Right atrium auricular region (tissue), 2 donors: ENCODE measurements at regions not wholly inside any gene's neighbourhood (a gene's known extent, or its start where the extent isn't known, plus 50 kb on each side); places are given as distances from the start of the nearest gene placed in this dataset.

Experiments used
- DNase-seq: peaks from one replicate; pipeline ENCODE4 v3.0.0-alpha.2; 2019; ENCODE audit warnings: low spot score
- H3K27ac ChIP-seq, 2 donors: fragments of 200-600 bp; sonication (generic); 1 replicate in 1 of 2; 2 replicates in 1 of 2; pipeline ENCODE4 v1.5.1; 2016 to 2019
- H3K27me3 ChIP-seq, 2 donors: fragments of 200-600 bp; sonication (generic); one replicate each; pipeline versions ENCODE4 v1.5.1 to v1.6.0; 2017 to 2019
- H3K36me3 ChIP-seq: fragments of 200-600 bp; sonication (generic); one replicate; pipeline ENCODE4 v1.5.1; 2016
- H3K4me1 ChIP-seq, 2 donors: fragments of 200-600 bp; sonication (generic); one replicate each; pipeline versions ENCODE4 v1.5.1 to v1.6.0; 2017 to 2019
- H3K4me3 ChIP-seq, 2 donors: fragments of 200-600 bp; sonication (generic); 1 replicate in 1 of 2; 2 replicates in 1 of 2; pipeline ENCODE4 v1.5.1; 2017 to 2019; ENCODE audit warnings: mild to moderate bottlenecking in 1 of 2, moderate library complexity in 1 of 2
- H3K9me3 ChIP-seq, 2 donors: fragments of 200-600 bp; sonication (generic); one replicate each; pipeline ENCODE4 v1.5.1; 2019
- TF ChIP-seq, protein P1 (sequence below), 2 donors: fragments of 200-600 bp; sonication (generic); IDR thresholded peaks; one replicate each; pipeline ENCODE4 v1.5.1; 2019; ENCODE audit warnings: antibody characterized with exemption in 2 of 2

DNA sequence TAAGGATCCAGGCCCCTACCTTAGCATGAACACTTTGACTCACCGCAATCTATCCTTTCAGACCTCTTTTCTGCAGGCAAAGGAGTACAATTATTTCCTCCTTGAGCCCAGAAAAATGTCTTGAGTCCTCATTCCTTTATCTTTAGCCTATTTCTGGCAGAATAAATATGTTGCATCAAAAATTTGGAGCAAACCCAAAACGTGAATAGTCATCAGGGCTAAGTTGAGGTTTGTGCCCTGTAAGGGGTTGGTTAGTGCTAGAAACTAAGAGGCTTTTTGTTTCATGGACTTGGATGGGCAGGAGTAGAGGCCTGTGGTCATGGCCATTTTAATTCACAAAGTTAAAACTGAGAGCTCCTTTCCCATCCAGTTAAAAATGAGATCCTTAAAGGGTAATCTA lies 460.3 kb downstream of the GBA3 start:
- TF ChIP-seq, protein P1, sequence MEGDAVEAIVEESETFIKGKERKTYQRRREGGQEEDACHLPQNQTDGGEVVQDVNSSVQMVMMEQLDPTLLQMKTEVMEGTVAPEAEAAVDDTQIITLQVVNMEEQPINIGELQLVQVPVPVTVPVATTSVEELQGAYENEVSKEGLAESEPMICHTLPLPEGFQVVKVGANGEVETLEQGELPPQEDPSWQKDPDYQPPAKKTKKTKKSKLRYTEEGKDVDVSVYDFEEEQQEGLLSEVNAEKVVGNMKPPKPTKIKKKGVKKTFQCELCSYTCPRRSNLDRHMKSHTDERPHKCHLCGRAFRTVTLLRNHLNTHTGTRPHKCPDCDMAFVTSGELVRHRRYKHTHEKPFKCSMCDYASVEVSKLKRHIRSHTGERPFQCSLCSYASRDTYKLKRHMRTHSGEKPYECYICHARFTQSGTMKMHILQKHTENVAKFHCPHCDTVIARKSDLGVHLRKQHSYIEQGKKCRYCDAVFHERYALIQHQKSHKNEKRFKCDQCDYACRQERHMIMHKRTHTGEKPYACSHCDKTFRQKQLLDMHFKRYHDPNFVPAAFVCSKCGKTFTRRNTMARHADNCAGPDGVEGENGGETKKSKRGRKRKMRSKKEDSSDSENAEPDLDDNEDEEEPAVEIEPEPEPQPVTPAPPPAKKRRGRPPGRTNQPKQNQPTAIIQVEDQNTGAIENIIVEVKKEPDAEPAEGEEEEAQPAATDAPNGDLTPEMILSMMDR (IDR thresholded peaks at IDR 0.05) = no peak
- no peak overlapping the region for H3K27ac ChIP-seq
- no peaks in the 10 kb centered on the region for H3K27me3 ChIP-seq
- no peaks in the 10 kb centered on the region for H3K9me3 ChIP-seq
- no peaks in the 10 kb centered on the region for H3K4me1 ChIP-seq
- no peak for DNase-seq
- H3K36me3 ChIP-seq = no peaks in the 10 kb centered on the region
- H3K4me3 ChIP-seq = no peak overlapping the region

- H3K4me1 ChIP-seq = no peaks in the 10 kb centered on the region
These were observed 457.1 kb downstream of the GBA3 start for GRCh38 chr4:23149815-23150214.

DNA sequence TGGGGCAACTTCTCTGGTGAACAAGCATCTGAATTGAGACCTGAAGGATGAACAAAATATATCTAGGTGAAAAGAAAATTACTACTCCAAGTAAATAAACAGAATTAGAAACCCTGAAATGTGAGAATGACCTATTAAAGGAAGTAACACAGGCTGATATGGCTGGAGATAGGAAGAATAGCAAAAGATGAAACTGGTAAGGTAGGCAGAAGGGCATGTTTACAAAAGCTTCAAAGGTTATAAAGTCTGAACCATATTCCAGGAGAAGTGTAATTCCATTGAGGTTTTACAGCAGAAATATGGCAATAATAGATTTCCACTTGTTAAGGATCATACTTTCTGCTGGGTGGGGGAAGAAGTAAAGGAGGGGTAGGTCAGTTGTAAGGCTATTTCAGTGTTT lies 452.0 kb downstream of the GBA3 start:
- no peaks in the 10 kb centered on the region for H3K27me3 ChIP-seq
- no peaks in the 10 kb centered on the region for H3K36me3 ChIP-seq
- H3K9me3 ChIP-seq = peaks cover 0 to 5% of the 10 kb centered on the region in 2 donors
- DNase-seq = no peak
- no peaks in the 10 kb centered on the region for H3K4me1 ChIP-seq
- H3K4me3 ChIP-seq = no peak overlapping the region
- TF ChIP-seq, protein P1 (IDR thresholded peaks at IDR 0.05) = no peak
- H3K27ac ChIP-seq = no peak overlapping the region

More at GRCh38 chr4:23149815-23150214, 457.1 kb downstream of the GBA3 start:
- H3K9me3 ChIP-seq = peaks cover 0 to 5% of the 10 kb centered on the region in 2 donors
- H3K27me3 ChIP-seq = no peaks in the 10 kb centered on the region
- TF ChIP-seq, protein P1 (IDR thresholded peaks at IDR 0.05) = no peak
- no peak for DNase-seq
- H3K27ac ChIP-seq = no peak overlapping the region
- no peaks in the 10 kb centered on the region for H3K36me3 ChIP-seq
- H3K4me3 ChIP-seq = no peak overlapping the region

DNA sequence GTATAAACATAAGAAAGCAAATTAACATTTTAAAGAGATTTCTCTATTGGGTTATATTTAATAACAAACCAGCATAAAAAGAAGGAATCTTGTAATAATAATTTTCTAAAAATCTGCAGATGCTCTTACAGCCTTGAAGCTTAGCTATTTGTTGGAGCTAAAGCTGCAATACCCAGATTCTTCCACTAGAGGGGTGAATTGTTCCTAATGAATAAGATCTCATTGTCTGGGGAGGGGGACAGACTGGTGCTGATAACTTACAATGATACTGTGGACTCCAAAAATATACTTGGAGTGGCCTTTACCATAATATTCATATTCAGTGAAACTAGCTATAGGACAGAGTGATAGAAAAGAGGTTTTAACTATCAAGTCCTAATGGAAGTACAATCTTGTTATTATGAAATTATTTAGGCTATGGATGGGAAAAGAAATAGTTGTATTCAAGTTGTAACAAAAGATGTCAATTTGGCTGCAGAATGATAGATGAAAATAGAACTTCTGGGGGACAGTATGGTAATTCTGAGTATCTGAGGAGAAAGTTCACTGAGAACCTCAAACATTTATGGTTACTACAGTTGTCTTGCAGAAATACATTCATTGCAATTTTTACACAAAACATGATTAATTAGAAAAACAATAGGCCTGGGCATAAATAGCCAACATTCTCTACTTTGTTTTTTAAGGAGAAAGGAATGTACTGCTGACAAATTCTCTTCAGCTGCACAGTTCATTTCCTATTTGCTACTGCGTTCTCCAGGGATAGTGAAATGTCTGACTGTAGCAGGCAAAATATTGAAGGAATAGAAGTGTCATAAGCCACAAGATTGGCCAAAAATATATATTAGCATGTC lies 443.3 kb downstream of the GBA3 start:
- Histone ChIP-seq H3K36me3 (no peaks in the 10 kb centered on the region), H3K4me3 (no peak overlapping the region), H3K27ac (no peak overlapping the region), H3K9me3 (no peaks in the 10 kb centered on the region), H3K4me1 (no peaks in the 10 kb centered on the region), H3K27me3 (no peaks in the 10 kb centered on the region)
- TF ChIP-seq, protein P1 (IDR thresholded peaks at IDR 0.05) = peak; percentile 56 to 86
- DNase-seq = no peak

DNA sequence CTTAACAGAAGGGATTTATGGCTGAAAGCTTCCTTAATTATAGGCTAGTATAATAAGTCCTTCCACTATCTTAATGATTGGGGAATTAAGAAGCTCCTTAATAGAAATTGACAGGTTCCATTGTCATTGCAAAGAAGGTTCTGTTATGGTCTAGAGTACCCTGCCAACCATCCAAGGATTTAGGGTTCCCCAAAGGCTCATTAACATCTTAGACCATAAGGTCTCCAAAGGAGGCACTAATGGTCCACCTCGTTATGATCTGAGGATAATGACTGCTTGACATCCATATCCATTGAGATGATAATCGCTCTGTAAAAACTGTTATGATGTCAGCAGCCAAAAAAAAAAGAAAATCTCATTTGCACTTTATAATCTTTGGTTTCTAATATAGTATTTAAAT lies 441.6 kb downstream of the GBA3 start:
- TF ChIP-seq, protein P1 (IDR thresholded peaks at IDR 0.05) = no peak
- Histone ChIP-seq H3K4me1 (no peaks in the 10 kb centered on the region), H3K9me3 (no peaks in the 10 kb centered on the region), H3K27me3 (no peaks in the 10 kb centered on the region), H3K27ac (no peak overlapping the region), H3K4me3 (no peak overlapping the region), H3K36me3 (no peaks in the 10 kb centered on the region)
- no peak for DNase-seq
